ENCODE measurements at regions not wholly inside any gene's neighbourhood (a gene's known extent, or its start where the extent isn't known, plus 50 kb on each side); places are given as distances from the start of the nearest gene placed in this dataset.

DNA sequence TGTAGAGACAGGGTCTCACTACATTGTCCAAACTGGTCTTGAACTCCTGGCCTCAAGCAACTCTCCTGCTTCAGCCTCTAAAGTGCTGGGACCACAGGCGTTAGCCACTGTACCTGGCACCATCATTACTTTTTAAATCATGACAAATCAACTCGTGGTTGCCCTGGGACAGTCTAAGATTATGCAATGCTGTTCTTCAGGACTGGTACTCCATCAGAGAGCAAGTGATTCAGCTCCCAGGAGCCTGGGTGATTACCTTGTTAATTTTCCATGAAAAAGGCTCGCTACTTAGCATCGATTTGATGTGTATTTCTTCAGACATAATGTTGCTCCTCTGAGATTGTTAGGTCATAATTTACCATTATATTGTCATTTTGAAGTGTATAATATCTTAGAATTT, 158.9 kb upstream of the STEAP4 start:
- no peak for ATAC-seq
- intact Hi-C loops (cut with micrococcal nuclease): no loop called here
- Mint-ChIP-seq H3K9me3 (no peaks in the 10 kb centered on the region), H3K4me1 (ENCODE audit: low read depth) (no peaks in the 10 kb centered on the region), H3K27ac (no peak overlapping the region), H3K27me3 (no peaks in the 10 kb centered on the region), H3K4me3 (no peak overlapping the region), H3K36me3 (ENCODE audit: low read depth) (no peaks in the 10 kb centered on the region)
- no peak for DNase-seq
- POLR2A ChIA-PET: no interaction called here
- TF ChIP-seq, protein P1, sequence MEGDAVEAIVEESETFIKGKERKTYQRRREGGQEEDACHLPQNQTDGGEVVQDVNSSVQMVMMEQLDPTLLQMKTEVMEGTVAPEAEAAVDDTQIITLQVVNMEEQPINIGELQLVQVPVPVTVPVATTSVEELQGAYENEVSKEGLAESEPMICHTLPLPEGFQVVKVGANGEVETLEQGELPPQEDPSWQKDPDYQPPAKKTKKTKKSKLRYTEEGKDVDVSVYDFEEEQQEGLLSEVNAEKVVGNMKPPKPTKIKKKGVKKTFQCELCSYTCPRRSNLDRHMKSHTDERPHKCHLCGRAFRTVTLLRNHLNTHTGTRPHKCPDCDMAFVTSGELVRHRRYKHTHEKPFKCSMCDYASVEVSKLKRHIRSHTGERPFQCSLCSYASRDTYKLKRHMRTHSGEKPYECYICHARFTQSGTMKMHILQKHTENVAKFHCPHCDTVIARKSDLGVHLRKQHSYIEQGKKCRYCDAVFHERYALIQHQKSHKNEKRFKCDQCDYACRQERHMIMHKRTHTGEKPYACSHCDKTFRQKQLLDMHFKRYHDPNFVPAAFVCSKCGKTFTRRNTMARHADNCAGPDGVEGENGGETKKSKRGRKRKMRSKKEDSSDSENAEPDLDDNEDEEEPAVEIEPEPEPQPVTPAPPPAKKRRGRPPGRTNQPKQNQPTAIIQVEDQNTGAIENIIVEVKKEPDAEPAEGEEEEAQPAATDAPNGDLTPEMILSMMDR (IDR thresholded peaks at IDR 0.05): no peak
- CTCF ChIA-PET: no interaction called here

DNA sequence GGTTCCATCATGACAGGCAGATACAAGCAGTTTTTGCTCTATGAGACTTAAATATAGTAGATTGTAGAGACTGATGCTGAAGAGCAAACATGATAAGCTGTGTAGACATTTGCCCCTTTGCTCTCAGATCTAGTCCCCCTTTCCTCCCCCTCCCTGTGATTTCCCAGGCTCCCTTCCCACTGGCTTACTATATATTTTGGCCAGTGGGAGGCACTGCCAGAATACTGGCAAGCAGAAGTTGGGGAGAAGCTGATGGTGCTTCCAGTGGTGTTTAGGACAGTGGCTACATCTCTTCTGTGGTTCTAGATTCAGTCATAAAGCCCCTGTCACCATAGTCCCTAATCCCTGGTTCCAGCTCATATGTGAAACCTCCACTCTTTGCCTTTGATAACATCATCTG, 156.1 kb upstream of the STEAP4 start:
- CTCF ChIA-PET: no interaction called here
- Mint-ChIP-seq H3K9me3 (no peaks in the 10 kb centered on the region), H3K4me1 (ENCODE audit: low read depth) (no peaks in the 10 kb centered on the region), H3K27ac (no peak overlapping the region), H3K4me3 (no peak overlapping the region), H3K36me3 (ENCODE audit: low read depth) (no peaks in the 10 kb centered on the region), H3K27me3 (no peaks in the 10 kb centered on the region)
- POLR2A ChIA-PET: no interaction called here
- no peak for DNase-seq
- TF ChIP-seq, protein P1 (IDR thresholded peaks at IDR 0.05): no peak
- intact Hi-C loops (cut with micrococcal nuclease): no loop called here
- no peak for ATAC-seq

DNA sequence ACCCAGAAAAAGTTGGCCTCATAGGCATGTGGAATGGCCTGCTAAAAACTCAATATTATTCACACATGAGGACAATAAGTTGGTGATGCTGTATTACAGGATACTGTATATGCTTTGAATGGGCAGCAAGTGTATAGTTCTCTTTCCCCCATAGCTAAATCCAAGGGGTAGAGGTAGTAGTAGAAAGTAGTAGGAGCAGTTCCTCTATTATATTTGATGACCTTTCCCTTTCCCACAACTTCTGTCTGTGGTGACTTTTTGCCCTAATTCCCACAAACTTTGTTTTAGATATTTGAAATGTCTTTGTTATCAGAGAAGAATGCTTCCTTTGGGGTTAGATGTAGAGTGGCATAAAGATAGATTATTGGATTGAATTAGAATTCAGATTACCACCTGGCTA, 154.0 kb upstream of the STEAP4 start:
- no peak for DNase-seq
- TF ChIP-seq, protein P1 (IDR thresholded peaks at IDR 0.05): no peak
- Mint-ChIP-seq H3K27me3 (no peaks in the 10 kb centered on the region), H3K27ac (no peak overlapping the region), H3K36me3 (ENCODE audit: low read depth) (no peaks in the 10 kb centered on the region), H3K9me3 (no peaks in the 10 kb centered on the region), H3K4me3 (no peak overlapping the region), H3K4me1 (ENCODE audit: low read depth) (no peaks in the 10 kb centered on the region)
- no peak for ATAC-seq
- intact Hi-C loops (cut with micrococcal nuclease): no loop called here
- POLR2A ChIA-PET: no interaction called here
- CTCF ChIA-PET: no interaction called here

DNA sequence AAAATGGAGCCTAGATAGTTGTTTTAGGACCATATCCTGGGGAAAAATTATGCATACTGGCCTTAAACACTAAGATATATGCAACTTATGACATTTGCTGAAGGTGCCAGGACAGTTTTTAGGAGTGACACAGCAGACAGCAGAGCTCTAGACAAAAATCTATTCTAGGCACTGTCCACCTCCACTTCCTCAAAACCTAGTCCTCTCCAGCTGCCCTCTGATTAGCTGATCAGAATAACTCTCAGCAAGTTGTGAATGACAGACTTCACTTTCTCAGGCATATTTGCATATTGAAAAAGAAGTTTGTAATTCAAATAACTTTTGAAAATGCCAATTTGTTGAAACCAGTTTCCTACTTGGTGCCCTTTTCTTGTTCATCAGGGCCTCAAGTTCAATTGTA, 152.3 kb upstream of the STEAP4 start:
- TF ChIP-seq, protein P1 (IDR thresholded peaks at IDR 0.05): no peak
- H3K4me3 Mint-ChIP-seq: no peak overlapping the region
- ATAC-seq: no peak
- H3K4me1 Mint-ChIP-seq (ENCODE audit: low read depth): no peaks in the 10 kb centered on the region
- ChIA-PET POLR2A (no interaction called here), CTCF (no interaction called here)
- H3K27ac Mint-ChIP-seq: no peak overlapping the region
- no peaks in the 10 kb centered on the region for H3K27me3 Mint-ChIP-seq
- DNase-seq: no peak
- no peaks in the 10 kb centered on the region for H3K36me3 Mint-ChIP-seq (ENCODE audit: low read depth)
- H3K9me3 Mint-ChIP-seq: no peaks in the 10 kb centered on the region
- intact Hi-C loops (cut with micrococcal nuclease): no loop called here

DNA sequence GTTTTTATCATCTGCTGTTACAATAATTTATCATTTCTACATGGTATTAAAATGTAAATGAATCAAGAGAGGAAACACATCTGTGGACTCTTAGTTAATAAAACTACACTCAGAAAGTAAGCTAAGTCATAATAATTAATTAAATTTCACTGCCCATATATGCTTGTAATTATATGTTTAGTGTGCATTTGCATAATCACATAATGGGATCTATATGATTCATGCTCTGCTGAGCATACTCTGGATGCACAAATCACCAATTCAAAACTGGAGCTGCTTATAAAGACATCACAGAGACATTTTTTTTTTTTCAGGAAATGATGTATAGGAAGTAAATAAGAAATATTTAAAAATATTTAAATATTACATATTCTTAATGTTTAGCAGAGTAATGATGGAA, 151.6 kb upstream of the STEAP4 start:
- intact Hi-C loops (cut with micrococcal nuclease): no loop called here
- Mint-ChIP-seq H3K9me3 (no peaks in the 10 kb centered on the region), H3K4me1 (ENCODE audit: low read depth) (no peaks in the 10 kb centered on the region), H3K36me3 (ENCODE audit: low read depth) (no peaks in the 10 kb centered on the region), H3K4me3 (no peak overlapping the region), H3K27me3 (no peaks in the 10 kb centered on the region), H3K27ac (no peak overlapping the region)
- POLR2A ChIA-PET: no interaction called here
- CTCF ChIA-PET: interaction anchor here (0.7 kb wide), 1 partner anchor 36 kb away, joined by 3 read pairs; no protein-coding TSS in a partner anchor
- TF ChIP-seq, protein P1 (IDR thresholded peaks at IDR 0.05): no peak
- DNase-seq (no peak), ATAC-seq (no peak)
